ENCODE measurements at regions not wholly inside any gene's neighbourhood (a gene's known extent, or its start where the extent isn't known, plus 50 kb on each side); places are given as distances from the start of the nearest gene placed in this dataset.

DNA sequence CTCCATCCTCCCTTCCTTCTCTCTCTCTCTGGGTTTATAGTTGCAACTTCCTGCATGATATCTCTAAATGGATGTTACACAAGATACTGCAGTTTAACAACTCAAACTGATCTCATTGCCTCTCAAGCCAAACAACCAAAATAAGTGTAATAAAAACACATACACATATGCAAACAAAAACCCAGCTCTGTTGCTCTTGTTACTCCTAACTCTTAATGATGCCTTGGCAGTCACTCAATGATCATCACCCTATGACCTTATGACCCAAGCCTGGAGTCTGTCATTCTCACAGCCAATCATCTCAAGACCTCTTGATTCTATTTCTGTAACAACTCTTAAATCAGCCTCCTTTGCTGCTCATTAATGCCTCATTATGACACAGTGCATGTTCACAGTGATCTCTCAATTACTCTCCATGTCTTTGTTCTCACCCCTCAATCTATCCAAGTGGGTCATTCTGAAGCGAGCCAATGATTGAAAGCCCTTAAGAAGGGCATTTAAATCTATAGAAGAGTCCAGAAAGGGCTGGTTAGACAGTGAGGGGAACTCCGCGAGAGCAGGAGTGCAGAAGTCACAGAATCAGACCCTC lies 210.9 kb downstream of the INHBA start:
- WGBS, result 60% methylated on average over 3 of the region's 3 CpGs
- Histone ChIP-seq H3K27me3 (no peaks in the 10 kb centered on the region), H3K4me3 (no peak overlapping the region), H3K9me3 (no peaks in the 10 kb centered on the region), H3K36me3 (no peaks in the 10 kb centered on the region), H3K27ac (replicated peaks in 1 of 4) (no peak overlapping the region), H3K4me1 (peaks cover 6 to 19% (median 15%) of the 10 kb centered on the region in 4 donors)
- no peak for DNase-seq (ENCODE audit: extremely low spot score)
- intact Hi-C loops (cut with DNase I), result no loop called here
- TF ChIP-seq, protein P1, sequence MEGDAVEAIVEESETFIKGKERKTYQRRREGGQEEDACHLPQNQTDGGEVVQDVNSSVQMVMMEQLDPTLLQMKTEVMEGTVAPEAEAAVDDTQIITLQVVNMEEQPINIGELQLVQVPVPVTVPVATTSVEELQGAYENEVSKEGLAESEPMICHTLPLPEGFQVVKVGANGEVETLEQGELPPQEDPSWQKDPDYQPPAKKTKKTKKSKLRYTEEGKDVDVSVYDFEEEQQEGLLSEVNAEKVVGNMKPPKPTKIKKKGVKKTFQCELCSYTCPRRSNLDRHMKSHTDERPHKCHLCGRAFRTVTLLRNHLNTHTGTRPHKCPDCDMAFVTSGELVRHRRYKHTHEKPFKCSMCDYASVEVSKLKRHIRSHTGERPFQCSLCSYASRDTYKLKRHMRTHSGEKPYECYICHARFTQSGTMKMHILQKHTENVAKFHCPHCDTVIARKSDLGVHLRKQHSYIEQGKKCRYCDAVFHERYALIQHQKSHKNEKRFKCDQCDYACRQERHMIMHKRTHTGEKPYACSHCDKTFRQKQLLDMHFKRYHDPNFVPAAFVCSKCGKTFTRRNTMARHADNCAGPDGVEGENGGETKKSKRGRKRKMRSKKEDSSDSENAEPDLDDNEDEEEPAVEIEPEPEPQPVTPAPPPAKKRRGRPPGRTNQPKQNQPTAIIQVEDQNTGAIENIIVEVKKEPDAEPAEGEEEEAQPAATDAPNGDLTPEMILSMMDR (IDR thresholded peaks at IDR 0.05), result no peak
- TF ChIP-seq POLR2AphosphoS5 (IDR thresholded peaks at IDR 0.05) (no peak), EP300 (IDR thresholded peaks at IDR 0.05) (no peak), POLR2A (IDR thresholded peaks at IDR 0.05; ENCODE audit: low read depth) (no peak)

DNA sequence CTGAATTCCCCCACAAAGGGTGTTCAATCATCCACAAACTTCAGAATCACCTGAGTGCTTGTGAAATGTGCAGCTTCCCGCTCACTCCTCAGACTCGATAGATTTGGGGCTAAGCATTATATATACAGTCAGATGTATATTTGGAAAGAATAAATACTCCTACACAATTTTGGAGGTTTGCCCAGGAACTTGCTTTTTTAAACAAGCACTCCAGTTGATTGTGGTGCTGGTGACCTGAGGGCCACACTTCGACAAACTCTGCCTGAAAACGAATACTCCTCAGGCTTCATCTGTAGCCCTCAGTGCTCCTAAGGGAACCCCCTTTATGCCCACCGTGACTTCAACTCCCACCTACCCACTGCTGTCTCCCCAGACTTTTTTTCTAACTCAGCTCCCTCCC lies 211.6 kb downstream of the INHBA start:
- Histone ChIP-seq H3K9me3 (no peaks in the 10 kb centered on the region), H3K4me1 (peaks cover 6 to 19% (median 15%) of the 10 kb centered on the region in 4 donors), H3K27ac (replicated peaks in 1 of 4) (no peak overlapping the region), H3K27me3 (no peaks in the 10 kb centered on the region), H3K36me3 (no peaks in the 10 kb centered on the region), H3K4me3 (no peak overlapping the region)
- TF ChIP-seq, protein P1 (IDR thresholded peaks at IDR 0.05), result no peak
- no peak for TF ChIP-seq EP300 (IDR thresholded peaks at IDR 0.05)
- no peak for TF ChIP-seq POLR2A (IDR thresholded peaks at IDR 0.05; ENCODE audit: low read depth)
- no peak for TF ChIP-seq POLR2AphosphoS5 (IDR thresholded peaks at IDR 0.05)
- 28% methylated on average over 5 of the region's 5 CpGs for WGBS
- no peak for DNase-seq (ENCODE audit: extremely low spot score)
- intact Hi-C loops (cut with DNase I), result no loop called here

DNA sequence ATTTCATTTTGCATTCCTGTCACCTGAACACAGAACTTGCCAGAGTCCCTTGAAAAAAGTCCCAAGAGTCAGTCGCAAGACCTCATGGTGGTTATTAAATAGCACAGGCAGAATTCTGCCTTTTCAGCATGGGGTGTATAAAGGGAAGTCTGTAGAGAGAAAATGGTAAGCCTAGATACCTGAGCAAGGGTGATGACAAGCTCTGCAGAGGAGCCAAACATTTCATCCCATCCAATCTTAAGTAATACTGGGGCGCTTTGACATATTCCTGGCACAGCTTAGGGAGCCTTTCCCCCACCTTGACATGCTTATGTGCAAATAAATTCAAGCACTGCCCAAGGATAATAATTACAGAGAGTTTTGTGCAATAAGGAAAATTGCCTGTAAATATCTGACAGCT lies 213.0 kb downstream of the INHBA start:
- 80% methylated on average over 2 of the region's 2 CpGs for WGBS
- H3K9me3 ChIP-seq, result no peaks in the 10 kb centered on the region

DNA sequence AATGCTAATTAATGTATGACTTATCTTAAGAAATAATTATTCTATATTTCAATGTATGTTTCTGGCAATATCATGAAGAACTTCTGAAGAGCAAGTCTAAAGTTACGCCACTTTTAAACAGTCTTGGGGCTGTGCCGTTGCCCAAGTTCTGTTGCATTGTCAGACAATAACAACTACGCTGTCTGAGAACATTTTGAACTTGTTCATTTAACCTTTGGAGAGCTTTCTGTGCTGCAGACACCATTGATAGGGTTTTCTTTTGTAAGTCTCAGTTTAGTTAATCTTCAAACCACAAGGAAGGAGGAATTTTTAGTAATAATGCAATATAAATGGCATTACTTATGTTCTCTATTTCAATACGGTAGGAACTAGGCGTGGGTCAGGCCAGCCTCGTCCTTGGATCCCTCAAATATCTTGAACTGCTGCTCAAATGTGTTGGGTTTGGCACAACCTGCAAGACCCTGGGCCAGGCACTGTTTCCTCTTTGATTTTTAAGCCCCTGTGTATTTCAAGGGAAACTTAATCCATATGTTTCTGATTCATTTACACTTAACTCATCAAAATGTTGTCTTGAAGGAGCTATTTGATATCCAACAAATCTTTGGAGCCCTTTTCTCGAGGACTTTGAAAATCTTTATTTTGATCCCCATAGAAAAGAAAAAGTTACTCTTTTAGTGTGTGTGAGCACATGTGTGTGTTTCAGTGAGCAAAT lies 215.5 kb downstream of the INHBA start:
- Histone ChIP-seq H3K36me3 (no peaks in the 10 kb centered on the region), H3K4me1 (peaks cover 3 to 15% (median 13%) of the 10 kb centered on the region in 4 donors), H3K27ac (replicated peaks in 1 of 4) (no peak overlapping the region), H3K4me3 (no peak overlapping the region), H3K27me3 (no peaks in the 10 kb centered on the region), H3K9me3 (no peaks in the 10 kb centered on the region)
- 79% methylated on average over 7 of the region's 7 CpGs for WGBS
- TF ChIP-seq POLR2AphosphoS5 (IDR thresholded peaks at IDR 0.05) (no peak), POLR2A (IDR thresholded peaks at IDR 0.05; ENCODE audit: low read depth) (no peak), EP300 (IDR thresholded peaks at IDR 0.05) (no peak)
- TF ChIP-seq, protein P1 (IDR thresholded peaks at IDR 0.05), result no peak
- DNase-seq (ENCODE audit: extremely low spot score), result no peak
- intact Hi-C loops (cut with DNase I), result no loop called here

More for the DNA sequence above, 213.0 kb downstream of the INHBA start:
- TF ChIP-seq, protein P1 (IDR thresholded peaks at IDR 0.05), result no peak
- TF ChIP-seq POLR2A (IDR thresholded peaks at IDR 0.05; ENCODE audit: low read depth), result no peak
- TF ChIP-seq EP300 (IDR thresholded peaks at IDR 0.05), result no peak
- no peak for TF ChIP-seq POLR2AphosphoS5 (IDR thresholded peaks at IDR 0.05)
- Histone ChIP-seq H3K36me3 (no peaks in the 10 kb centered on the region), H3K27me3 (no peaks in the 10 kb centered on the region), H3K4me3 (no peak overlapping the region), H3K27ac (replicated peaks in 1 of 4) (no peak overlapping the region), H3K4me1 (peaks cover 6 to 19% (median 15%) of the 10 kb centered on the region in 4 donors)
- intact Hi-C loops (cut with DNase I), result no loop called here
- DNase-seq (ENCODE audit: extremely low spot score), result no peak
